Endodermal cell (in vitro differentiated cells): ENCODE measurements at regions not wholly inside any gene's neighbourhood (a gene's known extent, or its start where the extent isn't known, plus 50 kb on each side); places are given as distances from the start of the nearest gene placed in this dataset.

Experiments used
- DNase-seq: peaks from one replicate; pipeline ENCODE4 v3.0.0-alpha.2; 2017
- H3K27ac ChIP-seq: 2 replicates; pipeline ENCODE4 v1.5.1; 2013; ENCODE audit warnings: mild to moderate bottlenecking, low read depth, low read length, moderate library complexity
- H3K27me3 ChIP-seq: 2 replicates; pipeline ENCODE4 v1.6.1; 2013; ENCODE audit warnings: mild to moderate bottlenecking, low read length, moderate library complexity; ENCODE audit not compliant: insufficient read depth, control insufficient read depth, poor library complexity, severe bottlenecking
- H3K36me3 ChIP-seq: 2 replicates; pipeline ENCODE4 v1.7.0; 2013; ENCODE audit warnings: mild to moderate bottlenecking, low read length, moderate library complexity; ENCODE audit not compliant: control insufficient read depth, insufficient read depth
- H3K4me1 ChIP-seq: one replicate; pipeline ENCODE4 v1.7.0; 2013; ENCODE audit warnings: low read length; ENCODE audit not compliant: control insufficient read depth, insufficient read depth
- H3K4me3 ChIP-seq: 2 replicates; pipeline ENCODE4 v1.5.1; 2013; ENCODE audit warnings: mild to moderate bottlenecking, low read length, moderate library complexity
- H3K9ac ChIP-seq: 2 replicates; pipeline ENCODE4 v1.6.1; 2013; ENCODE audit warnings: mild to moderate bottlenecking, low read length, moderate library complexity; ENCODE audit not compliant: poor library complexity, severe bottlenecking; ENCODE audit errors: extremely low read depth
- H3K9me3 ChIP-seq: 2 replicates; pipeline ENCODE4 v1.6.1; 2013; ENCODE audit warnings: mild to moderate bottlenecking, low read length, moderate library complexity; ENCODE audit not compliant: control insufficient read depth
- H3K27ac Mint-ChIP-seq: 2 replicates; pipeline ENCODE4 v1.8.0; 2020; ENCODE audit warnings: mixed read lengths
- H3K27me3 Mint-ChIP-seq: 2 replicates; pipeline ENCODE4 v1.8.0; 2021; ENCODE audit warnings: mild to moderate bottlenecking, mixed read lengths; ENCODE audit not compliant: insufficient read depth
- H3K36me3 Mint-ChIP-seq: 2 replicates; pipeline ENCODE4 v1.8.0; 2020; ENCODE audit warnings: low read depth, mixed read lengths
- H3K4me1 Mint-ChIP-seq: 2 replicates; pipeline ENCODE4 v1.8.0; 2020; ENCODE audit warnings: mixed read lengths
- H3K4me3 Mint-ChIP-seq: 2 replicates; pipeline ENCODE4 v1.8.0; 2020; ENCODE audit warnings: mild to moderate bottlenecking, moderate library complexity, mixed read lengths
- H3K9me3 Mint-ChIP-seq: 2 replicates; pipeline ENCODE4 v1.8.0; 2020; ENCODE audit warnings: mild to moderate bottlenecking, mixed read lengths
- CTCF ChIP-seq: fragments of 200-600 bp; sonication (generic); conservative IDR thresholded peaks from 2 replicates; pipeline ENCODE4 v1.5.0; 2021; ENCODE audit warnings: antibody characterized with exemption, mild to moderate bottlenecking
- WGBS, 2 experiments: methylation state at CpG; one replicate each; pipeline versions ENCODE4 v1.1.5 to v1.1.7; 2013; ENCODE audit warnings: missing lambda C conversion rate in 2 of 2, mixed read lengths in 1 of 2; ENCODE audit not compliant: insufficient coverage in 1 of 2, insufficient read length in 1 of 2; 5-methylcytosine and 5-hydroxymethylcytosine counted together

- Histone ChIP-seq H3K9me3 (no peaks in the 10 kb centered on the region), H3K9ac (no peak overlapping the region), H3K4me1 (no peaks in the 10 kb centered on the region), H3K27me3 (no peaks in the 10 kb centered on the region), H3K4me3 (no peak overlapping the region), H3K36me3 (no peaks in the 10 kb centered on the region), H3K27ac (no peak overlapping the region)
- TF ChIP-seq CTCF: no peak
- no peak for DNase-seq
- no peaks in the 10 kb centered on the region for H3K36me3 Mint-ChIP-seq
- H3K4me1 Mint-ChIP-seq: no peaks in the 10 kb centered on the region
- H3K27ac Mint-ChIP-seq: no peak overlapping the region
- H3K27me3 Mint-ChIP-seq: no peaks in the 10 kb centered on the region
- H3K9me3 Mint-ChIP-seq: no peaks in the 10 kb centered on the region
- H3K4me3 Mint-ChIP-seq: no peak overlapping the region
- 86 to 94% methylated on average over 1 to 2 of the region's 2 CpGs for WGBS, 2 experiments
Observed at GRCh38 chr16:61569028-61569427, 467.2 kb downstream of the CDH8 start.

GRCh38 chr16:61564716-61565115, 471.5 kb downstream of the CDH8 start:
- Histone ChIP-seq H3K9me3 (no peaks in the 10 kb centered on the region), H3K27ac (no peak overlapping the region)
- no peak overlapping the region for H3K4me3 Mint-ChIP-seq

GRCh38 chr16:61555718-61556441, 480.4 kb downstream of the CDH8 start:
- no peaks in the 10 kb centered on the region for H3K27me3 Mint-ChIP-seq
- no peaks in the 10 kb centered on the region for H3K9me3 Mint-ChIP-seq
- peaks cover 4% of the 10 kb centered on the region for H3K4me1 Mint-ChIP-seq
- Histone ChIP-seq H3K36me3 (no peaks in the 10 kb centered on the region), H3K4me1 (no peaks in the 10 kb centered on the region), H3K9ac (no peak overlapping the region), H3K27me3 (no peaks in the 10 kb centered on the region), H3K9me3 (no peaks in the 10 kb centered on the region), H3K4me3 (no peak overlapping the region), H3K27ac (no peak overlapping the region)
- DNase-seq: no peak
- no peak overlapping the region for H3K27ac Mint-ChIP-seq
- WGBS, 2 experiments: 89 to 91% methylated on average over 14 to 24 of the region's 24 CpGs
- H3K36me3 Mint-ChIP-seq: no peaks in the 10 kb centered on the region
- TF ChIP-seq CTCF: no peak
- H3K4me3 Mint-ChIP-seq: no peak overlapping the region

More at GRCh38 chr16:61564716-61565115, 471.5 kb downstream of the CDH8 start:
- Mint-ChIP-seq H3K4me1 (no peaks in the 10 kb centered on the region), H3K27ac (no peak overlapping the region), H3K27me3 (no peaks in the 10 kb centered on the region), H3K9me3 (no peaks in the 10 kb centered on the region), H3K36me3 (no peaks in the 10 kb centered on the region)
- Histone ChIP-seq H3K4me1 (no peaks in the 10 kb centered on the region), H3K36me3 (no peaks in the 10 kb centered on the region), H3K27me3 (no peaks in the 10 kb centered on the region), H3K4me3 (no peak overlapping the region), H3K9ac (no peak overlapping the region)
- TF ChIP-seq CTCF: no peak
- no peak for DNase-seq
- WGBS, 2 experiments: 80 to 83% methylated on average over 1 to 2 of the region's 2 CpGs
